ENCODE measurements at regions not wholly inside any gene's neighbourhood (a gene's known extent, or its start where the extent isn't known, plus 50 kb on each side); places are given as distances from the start of the nearest gene placed in this dataset.

DNA sequence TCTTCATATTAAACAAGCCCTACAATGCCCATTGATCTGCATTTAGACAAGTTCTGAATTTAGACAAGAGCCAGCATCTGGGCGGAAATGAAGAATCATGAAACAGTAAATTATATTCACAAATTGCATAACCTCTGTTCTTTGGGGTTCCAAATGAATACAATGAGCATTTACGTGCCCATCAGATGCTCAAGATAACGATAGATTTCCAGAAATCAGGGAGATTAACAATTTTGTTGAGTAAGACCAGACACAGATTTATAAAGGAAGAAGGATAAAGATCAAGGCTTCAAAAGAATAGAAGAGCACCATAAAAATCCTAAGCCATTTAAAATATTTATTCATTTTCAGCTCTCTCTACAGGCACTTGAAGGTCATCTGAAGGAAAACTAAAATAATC, 59.7 kb upstream of the CDH20 start:
- no peak overlapping the region for H3K9ac ChIP-seq (ENCODE audit: low read depth in 1 of 2, low read length in 2 of 2)
- TF ChIP-seq, protein P1, sequence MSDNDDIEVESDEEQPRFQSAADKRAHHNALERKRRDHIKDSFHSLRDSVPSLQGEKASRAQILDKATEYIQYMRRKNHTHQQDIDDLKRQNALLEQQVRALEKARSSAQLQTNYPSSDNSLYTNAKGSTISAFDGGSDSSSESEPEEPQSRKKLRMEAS (IDR thresholded peaks at IDR 0.05): no peak
- TF ChIP-seq CTCF (IDR thresholded peaks at IDR 0.05; ENCODE audit: low read depth, low read length, missing input control) (no peak), REST (IDR thresholded peaks at IDR 0.05) (no peak), EGR1 (IDR thresholded peaks at IDR 0.05; ENCODE audit: low read depth in 2 of 2) (no peak), FOXA2 (IDR thresholded peaks at IDR 0.05) (no peak), YY1 (IDR thresholded peaks at IDR 0.05) (no peak), SP1 (IDR thresholded peaks at IDR 0.05) (no peak), NR2F2 (IDR thresholded peaks at IDR 0.05) (no peak), RAD21 (IDR thresholded peaks at IDR 0.05) (no peak), FOXA1 (IDR thresholded peaks at IDR 0.05) (no peak), GABPA (IDR thresholded peaks at IDR 0.05 in 1 of 2, conservative IDR thresholded peaks at IDR 0.05 in 1 of 2) (no peak), ATF3 (IDR thresholded peaks at IDR 0.05) (no peak), TAF1 (conservative IDR thresholded peaks at IDR 0.05) (no peak), HNF4G (IDR thresholded peaks at IDR 0.05) (no peak), RXRA (IDR thresholded peaks at IDR 0.05) (no peak), JUND (IDR thresholded peaks at IDR 0.05) (no peak), HNF4A (conservative IDR thresholded peaks at IDR 0.05) (no peak)
- TF ChIP-seq, protein P2, sequence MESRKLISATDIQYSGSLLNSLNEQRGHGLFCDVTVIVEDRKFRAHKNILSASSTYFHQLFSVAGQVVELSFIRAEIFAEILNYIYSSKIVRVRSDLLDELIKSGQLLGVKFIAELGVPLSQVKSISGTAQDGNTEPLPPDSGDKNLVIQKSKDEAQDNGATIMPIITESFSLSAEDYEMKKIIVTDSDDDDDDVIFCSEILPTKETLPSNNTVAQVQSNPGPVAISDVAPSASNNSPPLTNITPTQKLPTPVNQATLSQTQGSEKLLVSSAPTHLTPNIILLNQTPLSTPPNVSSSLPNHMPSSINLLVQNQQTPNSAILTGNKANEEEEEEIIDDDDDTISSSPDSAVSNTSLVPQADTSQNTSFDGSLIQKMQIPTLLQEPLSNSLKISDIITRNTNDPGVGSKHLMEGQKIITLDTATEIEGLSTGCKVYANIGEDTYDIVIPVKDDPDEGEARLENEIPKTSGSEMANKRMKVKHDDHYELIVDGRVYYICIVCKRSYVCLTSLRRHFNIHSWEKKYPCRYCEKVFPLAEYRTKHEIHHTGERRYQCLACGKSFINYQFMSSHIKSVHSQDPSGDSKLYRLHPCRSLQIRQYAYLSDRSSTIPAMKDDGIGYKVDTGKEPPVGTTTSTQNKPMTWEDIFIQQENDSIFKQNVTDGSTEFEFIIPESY (IDR thresholded peaks at IDR 0.05): no peak
- no peak for DNase-seq (ENCODE audit: low spot score)
- no peaks in the 10 kb centered on the region for H3K4me1 ChIP-seq (ENCODE audit: control insufficient read depth in 4 of 4, insufficient read depth in 4 of 4, low read length in 3 of 4)
- no peaks in the 10 kb centered on the region for H3K36me3 ChIP-seq (ENCODE audit: control insufficient read depth in 4 of 4, insufficient read depth in 3 of 4, low read depth in 1 of 4, low read length in 3 of 4)
- no peak overlapping the region for H3K4me3 ChIP-seq (ENCODE audit: low read depth in 1 of 3, low read length in 3 of 3)
- H3K27me3 ChIP-seq (ENCODE audit: control insufficient read depth in 4 of 4, insufficient read depth in 4 of 4, low read length in 3 of 4): no peaks in the 10 kb centered on the region
- no peaks in the 10 kb centered on the region for H3K9me3 ChIP-seq (ENCODE audit: control insufficient read depth in 4 of 4, low read length in 3 of 4)
- 70% methylated on average over 3 of the region's 3 CpGs for WGBS
- no peak overlapping the region for H3K27ac ChIP-seq (ENCODE audit: low read depth in 1 of 2, low read length in 2 of 2)
